Caco-2 (cell line): ENCODE measurements at regions not wholly inside any gene's neighbourhood (a gene's known extent, or its start where the extent isn't known, plus 50 kb on each side); places are given as distances from the start of the nearest gene placed in this dataset.

ENCODE experiments used
- BruUV-seq: library from RNA; stranded (reverse); fragments of 400-500 nt; replicated peaks from 2 replicates; lab custom pipeline; 2021; lab: Mats Ljungman, UMichigan
- CTCF ChIA-PET: fragments of 300-600 bp; sonication (Branson Sonifier 250); formaldehyde crosslinking; loops from one replicate; lab custom pipeline; 2022; ENCODE audit warnings: antibody characterized with exemption; lab: Charles Lee
- POLR2A ChIA-PET: fragments of 300-600 bp; sonication (Branson Sonifier 250); formaldehyde crosslinking; loops from one replicate; lab custom pipeline; 2022; ENCODE audit warnings: antibody characterized with exemption; lab: Charles Lee
- DNase-seq, 2 experiments: peaks; one replicate each; pipeline versions ENCODE4 v3.0.0 to v3.0.0-alpha.2; 2020 to 2022
- H3K27me3 ChIP-seq: replicated peaks from 2 replicates; pipeline ENCODE4 v1.6.0; 2011; ENCODE audit warnings: low read length; ENCODE audit not compliant: control insufficient read depth, insufficient read depth
- H3K36me3 ChIP-seq: 2 replicates; pipeline ENCODE4 v1.5.1; 2011; ENCODE audit warnings: low read length; ENCODE audit not compliant: control insufficient read depth, insufficient read depth
- H3K4me1 ChIP-seq: fragments of 250-450 bp; sonication (Bioruptor Pico); 2 replicates; pipeline ENCODE4 v1.5.1; 2020; ENCODE audit warnings: mild to moderate bottlenecking
- H3K4me3 ChIP-seq: 2 replicates; pipeline ENCODE4 v1.5.1; 2011; ENCODE audit warnings: low read depth, mild to moderate bottlenecking, control low read depth, low read length
- H3K9me3 ChIP-seq: fragments of 250-450 bp; sonication (Bioruptor Pico); 2 replicates; pipeline ENCODE4 v1.5.1; 2020; ENCODE audit warnings: mild to moderate bottlenecking, moderate library complexity
- H3K27ac Mint-ChIP-seq: one replicate; pipeline ENCODE4 v1.8.0; 2022; ENCODE audit warnings: mixed read lengths; ENCODE audit not compliant: unreplicated experiment
- H3K27me3 Mint-ChIP-seq: one replicate; pipeline ENCODE4 v1.8.0; 2022; ENCODE audit warnings: mixed read lengths; ENCODE audit not compliant: insufficient read depth, unreplicated experiment
- H3K36me3 Mint-ChIP-seq: one replicate; pipeline ENCODE4 v1.8.0; 2022; ENCODE audit warnings: mild to moderate bottlenecking, mixed read lengths; ENCODE audit not compliant: insufficient read depth, unreplicated experiment
- H3K4me1 Mint-ChIP-seq: one replicate; pipeline ENCODE4 v1.8.0; 2022; ENCODE audit warnings: low read depth, mixed read lengths; ENCODE audit not compliant: unreplicated experiment
- H3K4me3 Mint-ChIP-seq: one replicate; pipeline ENCODE4 v1.8.0; 2022; ENCODE audit warnings: mild to moderate bottlenecking, moderate library complexity, mixed read lengths; ENCODE audit not compliant: unreplicated experiment
- H3K9me3 Mint-ChIP-seq: one replicate; pipeline ENCODE4 v1.8.0; 2022; ENCODE audit warnings: mixed read lengths; ENCODE audit not compliant: unreplicated experiment
- CTCF ChIP-seq, 2 experiments: fragments of 200-600 bp in 1 of 2; IDR thresholded peaks; 1 replicate in 1 of 2; 2 replicates in 1 of 2; pipeline versions ENCODE4 v1.5.1 to v1.8.0; 2011 to 2022; ENCODE audit warnings: antibody characterized with exemption in 1 of 2, control low read depth in 1 of 2, inconsistent platforms in 1 of 2, low read depth in 1 of 2, low read length in 1 of 2, mild to moderate bottlenecking in 1 of 2, moderate library complexity in 1 of 2; ENCODE audit not compliant: insufficient read depth in 1 of 2, severe bottlenecking in 1 of 2, unreplicated experiment in 1 of 2
- intact Hi-C: fragments of 100-400 bp; cut with micrococcal nuclease; formaldehyde crosslinking; loops from one replicate; pipeline ENCODE4 v1.10.0; 2022; ENCODE audit not compliant: unreplicated experiment

GRCh38 chr9:13508086-13508485 lies 228.6 kb upstream of the MPDZ start:
- no peak overlapping the region for H3K27ac Mint-ChIP-seq
- POLR2A ChIA-PET: no interaction called here

GRCh38 chr9:13505797-13506196 lies 226.3 kb upstream of the MPDZ start:
- Histone ChIP-seq H3K9me3 (no peaks in the 10 kb centered on the region), H3K36me3 (no peaks in the 10 kb centered on the region), H3K4me1 (no peaks in the 10 kb centered on the region), H3K4me3 (no peak overlapping the region), H3K27me3 (no peaks in the 10 kb centered on the region)
- H3K4me1 Mint-ChIP-seq: no peaks in the 10 kb centered on the region
- intact Hi-C loops: no loop called here
- no peak for TF ChIP-seq CTCF (IDR thresholded peaks at IDR 0.05; ENCODE audit: insufficient read depth in 1 of 2, low read depth in 1 of 2, low read length in 1 of 2, severe bottlenecking in 1 of 2, unreplicated experiment in 1 of 2)
- DNase-seq: no peak
- CTCF ChIA-PET: no interaction called here
- H3K4me3 Mint-ChIP-seq: no peak overlapping the region
- H3K9me3 Mint-ChIP-seq: no peaks in the 10 kb centered on the region
- H3K27me3 Mint-ChIP-seq: no peaks in the 10 kb centered on the region
- BruUV-seq: no TSS peak
- no peak overlapping the region for H3K27ac Mint-ChIP-seq
- H3K36me3 Mint-ChIP-seq: no peaks in the 10 kb centered on the region
- POLR2A ChIA-PET: no interaction called here

More at GRCh38 chr9:13508086-13508485, 228.6 kb upstream of the MPDZ start:
- H3K4me3 ChIP-seq: no peak overlapping the region
- Mint-ChIP-seq H3K9me3 (no peaks in the 10 kb centered on the region), H3K36me3 (no peaks in the 10 kb centered on the region), H3K4me1 (no peaks in the 10 kb centered on the region), H3K27me3 (no peaks in the 10 kb centered on the region), H3K4me3 (no peak overlapping the region)
- no peak for TF ChIP-seq CTCF (IDR thresholded peaks at IDR 0.05; ENCODE audit: insufficient read depth in 1 of 2, low read depth in 1 of 2, low read length in 1 of 2, severe bottlenecking in 1 of 2, unreplicated experiment in 1 of 2)
- no peaks in the 10 kb centered on the region for H3K36me3 ChIP-seq
- no peaks in the 10 kb centered on the region for H3K4me1 ChIP-seq
- no peaks in the 10 kb centered on the region for H3K27me3 ChIP-seq
- BruUV-seq: no TSS peak
- no peak for DNase-seq
- intact Hi-C loops: no loop called here
- H3K9me3 ChIP-seq: no peaks in the 10 kb centered on the region
- CTCF ChIA-PET: no interaction called here

GRCh38 chr9:13503599-13503998 lies 224.1 kb upstream of the MPDZ start:
- H3K4me3 Mint-ChIP-seq: no peak overlapping the region
- DNase-seq: no peak
- CTCF ChIA-PET: no interaction called here
- H3K27me3 ChIP-seq: no peaks in the 10 kb centered on the region
- no peaks in the 10 kb centered on the region for H3K4me1 ChIP-seq
- no peak overlapping the region for H3K4me3 ChIP-seq
- no peaks in the 10 kb centered on the region for H3K9me3 ChIP-seq
- no peak for TF ChIP-seq CTCF (IDR thresholded peaks at IDR 0.05; ENCODE audit: insufficient read depth in 1 of 2, low read depth in 1 of 2, low read length in 1 of 2, severe bottlenecking in 1 of 2, unreplicated experiment in 1 of 2)
- H3K27me3 Mint-ChIP-seq: no peaks in the 10 kb centered on the region
- no peaks in the 10 kb centered on the region for H3K4me1 Mint-ChIP-seq
- H3K36me3 Mint-ChIP-seq: no peaks in the 10 kb centered on the region
- no peaks in the 10 kb centered on the region for H3K9me3 Mint-ChIP-seq
- intact Hi-C loops: no loop called here
- no peaks in the 10 kb centered on the region for H3K36me3 ChIP-seq
- no peak overlapping the region for H3K27ac Mint-ChIP-seq
- no TSS peak for BruUV-seq
- POLR2A ChIA-PET: no interaction called here
